ENCODE measurements at regions not wholly inside any gene's neighbourhood (a gene's known extent, or its start where the extent isn't known, plus 50 kb on each side); places are given as distances from the start of the nearest gene placed in this dataset.

- no peak overlapping the region for H3K9ac ChIP-seq
- no peaks in the 10 kb centered on the region for H3K4me1 ChIP-seq (ENCODE audit: low read depth, poor library complexity, severe bottlenecking)
- H3K4me3 ChIP-seq (IDR thresholded peaks at IDR 0.05; ENCODE audit: insufficient read depth, low read depth, low read length), result no peak overlapping the region
- no peak overlapping the region for H2AFZ ChIP-seq (ENCODE audit: low read depth)
- no peaks in the 10 kb centered on the region for H3K27me3 ChIP-seq (ENCODE audit: insufficient read depth, low read depth)
- no peak overlapping the region for H3K4me2 ChIP-seq
- H4K20me1 ChIP-seq (ENCODE audit: insufficient read depth), result no peaks in the 10 kb centered on the region
- H3K27ac ChIP-seq, result no peak overlapping the region
- H3K79me2 ChIP-seq (ENCODE audit: insufficient read depth, low read depth), result no peaks in the 10 kb centered on the region
- no peaks in the 10 kb centered on the region for H3K36me3 ChIP-seq (ENCODE audit: insufficient read depth)
- TF ChIP-seq, protein P1, sequence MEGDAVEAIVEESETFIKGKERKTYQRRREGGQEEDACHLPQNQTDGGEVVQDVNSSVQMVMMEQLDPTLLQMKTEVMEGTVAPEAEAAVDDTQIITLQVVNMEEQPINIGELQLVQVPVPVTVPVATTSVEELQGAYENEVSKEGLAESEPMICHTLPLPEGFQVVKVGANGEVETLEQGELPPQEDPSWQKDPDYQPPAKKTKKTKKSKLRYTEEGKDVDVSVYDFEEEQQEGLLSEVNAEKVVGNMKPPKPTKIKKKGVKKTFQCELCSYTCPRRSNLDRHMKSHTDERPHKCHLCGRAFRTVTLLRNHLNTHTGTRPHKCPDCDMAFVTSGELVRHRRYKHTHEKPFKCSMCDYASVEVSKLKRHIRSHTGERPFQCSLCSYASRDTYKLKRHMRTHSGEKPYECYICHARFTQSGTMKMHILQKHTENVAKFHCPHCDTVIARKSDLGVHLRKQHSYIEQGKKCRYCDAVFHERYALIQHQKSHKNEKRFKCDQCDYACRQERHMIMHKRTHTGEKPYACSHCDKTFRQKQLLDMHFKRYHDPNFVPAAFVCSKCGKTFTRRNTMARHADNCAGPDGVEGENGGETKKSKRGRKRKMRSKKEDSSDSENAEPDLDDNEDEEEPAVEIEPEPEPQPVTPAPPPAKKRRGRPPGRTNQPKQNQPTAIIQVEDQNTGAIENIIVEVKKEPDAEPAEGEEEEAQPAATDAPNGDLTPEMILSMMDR (conservative IDR thresholded peaks at IDR 0.05; ENCODE audit: low read depth, low read length), result no peak
These were observed 1387.4 kb downstream of the FSCB start for GRCh38 chr14:43119672-43120071.

GRCh38 chr14:43116341-43116740 is 1390.7 kb downstream of the FSCB start:
- TF ChIP-seq, protein P1 (conservative IDR thresholded peaks at IDR 0.05; ENCODE audit: low read depth, low read length), result no peak
- no peaks in the 10 kb centered on the region for H3K27me3 ChIP-seq (ENCODE audit: insufficient read depth, low read depth)
- no peaks in the 10 kb centered on the region for H3K4me1 ChIP-seq (ENCODE audit: low read depth, poor library complexity, severe bottlenecking)

GRCh38 chr14:43105305-43105704 is 1401.8 kb downstream of the FSCB start:
- no peak overlapping the region for H3K27ac ChIP-seq

More at GRCh38 chr14:43116341-43116740, 1390.7 kb downstream of the FSCB start:
- H3K36me3 ChIP-seq (ENCODE audit: insufficient read depth), result no peaks in the 10 kb centered on the region
- no peak overlapping the region for H3K4me2 ChIP-seq
- H3K79me2 ChIP-seq (ENCODE audit: insufficient read depth, low read depth), result no peaks in the 10 kb centered on the region
- H3K9ac ChIP-seq, result no peak overlapping the region
- H2AFZ ChIP-seq (ENCODE audit: low read depth), result no peak overlapping the region
- H4K20me1 ChIP-seq (ENCODE audit: insufficient read depth), result no peaks in the 10 kb centered on the region
- H3K4me3 ChIP-seq (IDR thresholded peaks at IDR 0.05; ENCODE audit: insufficient read depth, low read depth, low read length), result no peak overlapping the region
- H3K27ac ChIP-seq, result no peak overlapping the region

GRCh38 chr14:43090380-43090779 is 1416.7 kb downstream of the FSCB start:
- no peak overlapping the region for H2AFZ ChIP-seq (ENCODE audit: low read depth)
- H3K9ac ChIP-seq, result no peak overlapping the region
- H3K79me2 ChIP-seq (ENCODE audit: insufficient read depth, low read depth), result no peaks in the 10 kb centered on the region
- no peaks in the 10 kb centered on the region for H3K27me3 ChIP-seq (ENCODE audit: insufficient read depth, low read depth)
- H3K27ac ChIP-seq, result no peak overlapping the region
- no peak overlapping the region for H3K4me3 ChIP-seq (IDR thresholded peaks at IDR 0.05; ENCODE audit: insufficient read depth, low read depth, low read length)
- H3K4me2 ChIP-seq, result no peak overlapping the region
- no peaks in the 10 kb centered on the region for H4K20me1 ChIP-seq (ENCODE audit: insufficient read depth)
- H3K4me1 ChIP-seq (ENCODE audit: low read depth, poor library complexity, severe bottlenecking), result no peaks in the 10 kb centered on the region
- no peaks in the 10 kb centered on the region for H3K36me3 ChIP-seq (ENCODE audit: insufficient read depth)
- TF ChIP-seq, protein P1 (conservative IDR thresholded peaks at IDR 0.05; ENCODE audit: low read depth, low read length), result no peak

More at GRCh38 chr14:43105305-43105704, 1401.8 kb downstream of the FSCB start:
- H3K4me3 ChIP-seq (IDR thresholded peaks at IDR 0.05; ENCODE audit: insufficient read depth, low read depth, low read length), result no peak overlapping the region
- H2AFZ ChIP-seq (ENCODE audit: low read depth), result no peak overlapping the region
- no peaks in the 10 kb centered on the region for H4K20me1 ChIP-seq (ENCODE audit: insufficient read depth)
- no peak overlapping the region for H3K9ac ChIP-seq
- H3K79me2 ChIP-seq (ENCODE audit: insufficient read depth, low read depth), result no peaks in the 10 kb centered on the region
- no peaks in the 10 kb centered on the region for H3K27me3 ChIP-seq (ENCODE audit: insufficient read depth, low read depth)
- no peak overlapping the region for H3K4me2 ChIP-seq
- TF ChIP-seq, protein P1 (conservative IDR thresholded peaks at IDR 0.05; ENCODE audit: low read depth, low read length), result no peak
- H3K36me3 ChIP-seq (ENCODE audit: insufficient read depth), result no peaks in the 10 kb centered on the region
- H3K4me1 ChIP-seq (ENCODE audit: low read depth, poor library complexity, severe bottlenecking), result no peaks in the 10 kb centered on the region

All from KMS-11 (cell line).